SK-MEL-5 (cell line): ENCODE measurements at regions not wholly inside any gene's neighbourhood (a gene's known extent, or its start where the extent isn't known, plus 50 kb on each side); places are given as distances from the start of the nearest gene placed in this dataset.

Source experiments
- DNase-seq: peaks from one replicate; pipeline ENCODE4 v3.0.0-alpha.2; 2016; ENCODE audit warnings: low read depth, low spot score
- in situ Hi-C: cut with HindIII; loops from 2 replicates; pipeline ENCODE4 v1.10.0; 2016; ENCODE audit warnings: low sequenced_read_pairs, high pct_unique_total_duplicates, low pct_unique_long_range_greater_than_20kb

DNA sequence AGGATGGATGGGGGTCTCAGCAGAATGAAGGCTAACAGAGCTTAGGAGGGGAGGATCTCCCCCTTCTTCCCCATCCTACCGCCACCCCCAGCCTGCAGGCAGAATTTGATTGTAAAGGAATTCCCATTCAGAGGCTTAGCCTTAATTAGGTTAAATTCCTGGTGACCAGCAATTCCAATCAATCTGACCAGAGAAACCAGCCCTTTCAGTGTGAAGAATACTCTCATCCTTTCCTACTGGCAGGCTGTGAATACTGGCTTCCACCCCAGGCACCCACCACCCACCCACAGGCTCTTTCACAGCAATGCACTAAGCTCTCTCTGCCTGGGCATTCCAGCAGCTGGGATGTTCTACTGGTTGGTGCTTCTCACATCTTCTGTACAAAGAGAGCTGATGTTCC lies 137.9 kb upstream of the LYZL1 start:
- no peak for DNase-seq
- in situ Hi-C loops = no loop called here

DNA sequence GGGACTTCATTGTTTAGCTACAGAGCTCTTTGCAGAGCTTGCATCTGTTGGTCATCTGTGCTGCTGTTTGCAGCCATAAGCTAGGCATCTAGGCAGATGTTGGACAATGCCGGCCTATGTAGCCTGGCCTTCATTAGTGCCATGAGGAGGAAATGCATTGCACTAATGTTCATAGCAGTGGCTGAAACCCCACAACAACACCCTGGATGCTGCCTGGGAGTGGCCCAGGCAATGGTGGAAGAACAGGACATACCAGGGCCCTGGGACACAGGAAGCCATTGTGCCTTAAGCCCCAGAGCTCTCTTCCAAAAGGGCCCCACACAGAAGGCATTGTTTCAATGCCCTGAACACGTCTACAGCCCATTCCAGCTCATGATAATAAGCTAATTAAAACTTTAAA lies 131.5 kb upstream of the LYZL1 start:
- peak; percentile 71 for DNase-seq
- in situ Hi-C loops = no loop called here

DNA sequence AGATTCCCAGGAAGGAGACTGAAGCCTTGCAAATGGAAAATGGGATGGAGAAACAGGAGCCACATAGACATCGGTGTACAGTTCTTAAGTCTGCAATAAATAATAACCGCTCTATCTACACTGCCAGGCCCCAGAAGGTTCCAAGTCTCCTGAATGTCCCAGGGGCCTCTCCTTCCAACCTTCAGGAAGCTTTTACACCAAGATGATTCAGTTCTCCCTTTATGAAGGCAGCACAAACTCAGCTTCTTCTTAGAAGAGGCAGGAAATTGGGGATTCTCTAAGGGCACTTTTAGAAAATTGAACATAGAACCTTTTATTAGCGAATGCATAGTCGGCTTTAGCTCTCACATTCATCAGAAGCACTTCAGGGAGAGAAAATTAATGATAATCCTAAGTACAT lies 130.8 kb upstream of the LYZL1 start:
- in situ Hi-C loops = no loop called here
- peak; percentile 27 for DNase-seq

- no peak for DNase-seq
- in situ Hi-C loops = no loop called here
Measured at GRCh38 chr10:29160150-29160617, 128.7 kb upstream of the LYZL1 start.

GRCh38 chr10:29163746-29164145 lies 125.1 kb upstream of the LYZL1 start:
- in situ Hi-C loops = no loop called here
- no peak for DNase-seq

DNA sequence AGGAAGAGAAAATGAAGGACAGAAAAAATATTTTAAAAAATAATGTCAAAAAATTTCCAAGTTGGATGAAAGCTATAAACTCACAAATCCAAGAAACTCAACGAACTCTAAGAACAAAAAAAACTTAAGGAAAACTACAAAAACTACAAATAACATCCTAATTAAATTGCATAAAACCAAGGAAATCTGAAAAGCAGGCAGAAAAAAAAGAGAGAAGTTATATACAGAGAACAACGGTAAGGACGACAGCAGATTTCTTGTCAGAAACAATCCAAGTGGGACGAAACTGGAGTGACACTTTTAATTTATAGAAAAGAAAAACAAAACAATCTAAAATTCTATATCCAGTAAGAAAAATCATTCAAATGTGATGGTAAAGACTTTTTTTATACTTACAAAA lies 122.2 kb upstream of the LYZL1 start:
- DNase-seq = no peak
- in situ Hi-C loops = no loop called here

GRCh38 chr10:29169021-29169420 lies 119.8 kb upstream of the LYZL1 start:
- in situ Hi-C loops = no loop called here
- peak; percentile 91 for DNase-seq

GRCh38 chr10:29171717-29172116 lies 117.2 kb upstream of the LYZL1 start:
- in situ Hi-C loops = no loop called here

GRCh38 chr10:29174389-29174788 lies 114.5 kb upstream of the LYZL1 start:
- no peak for DNase-seq
- in situ Hi-C loops = no loop called here

More at GRCh38 chr10:29171717-29172116, 117.2 kb upstream of the LYZL1 start:
- DNase-seq = no peak

DNA sequence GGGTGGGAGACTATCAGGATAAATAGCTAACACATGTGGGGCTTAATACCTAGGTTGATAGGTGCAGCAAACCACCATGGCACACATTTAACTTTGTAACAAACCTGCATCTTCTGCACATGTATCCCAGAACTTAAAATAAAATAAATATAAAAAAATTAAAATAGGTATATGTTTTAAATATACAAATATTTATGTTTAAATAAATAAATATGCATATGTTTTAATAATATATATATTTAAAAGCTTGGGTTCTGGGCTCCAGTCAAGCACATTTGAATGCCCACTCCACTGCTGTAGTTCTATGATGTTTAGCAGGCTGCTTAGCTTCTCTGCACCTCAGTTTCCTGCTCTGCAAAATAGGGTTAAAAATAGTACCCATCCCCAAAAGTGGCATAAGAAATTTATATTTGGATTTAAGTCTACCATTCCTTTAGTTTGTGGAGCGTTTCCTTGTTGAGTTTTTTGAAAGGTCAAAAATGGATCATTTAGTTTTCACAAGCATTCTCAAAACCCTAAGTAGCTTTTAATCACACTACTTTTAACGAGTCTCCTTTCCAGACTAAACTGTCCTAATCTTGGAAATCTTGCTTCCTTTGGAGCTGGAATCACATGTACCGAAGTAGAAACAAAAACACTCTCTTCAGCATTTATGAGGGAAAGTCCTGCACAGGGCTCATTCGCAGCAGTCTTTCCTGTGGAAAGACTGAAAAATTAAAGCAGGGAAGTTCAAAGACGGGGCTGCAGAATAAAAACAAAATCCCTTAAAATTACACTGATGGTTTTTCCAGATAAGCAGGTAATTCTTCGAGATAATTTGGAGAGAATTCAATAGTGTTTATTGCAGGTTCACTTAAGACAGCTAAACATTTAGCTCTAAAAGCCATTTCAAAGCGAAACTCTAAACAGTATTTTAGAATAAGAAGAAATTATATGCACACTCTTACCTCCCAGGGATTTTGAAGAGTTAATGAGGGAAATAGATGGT lies 111.7 kb upstream of the LYZL1 start:
- peak; percentile 22 for DNase-seq
- in situ Hi-C loops = no loop called here

DNA sequence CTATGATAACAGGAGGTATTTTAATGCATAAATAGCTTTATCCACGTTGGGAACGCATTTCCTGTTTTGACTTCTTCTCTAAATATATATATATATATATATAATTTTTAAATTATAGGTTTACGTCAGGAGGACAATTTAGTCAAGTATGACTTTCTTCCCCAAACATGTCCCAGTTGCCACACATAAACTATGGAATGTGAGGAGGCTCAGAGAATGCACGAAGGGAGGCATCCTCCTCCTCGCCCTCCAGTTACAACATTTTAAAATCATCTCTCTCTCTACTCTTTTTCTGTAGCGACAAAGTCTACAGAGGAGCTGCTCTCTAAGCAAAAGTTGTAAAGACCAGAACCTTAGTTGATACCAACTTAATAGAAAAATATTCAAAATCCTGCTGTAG lies 106.9 kb upstream of the LYZL1 start:
- DNase-seq = no peak
- in situ Hi-C loops = no loop called here

DNA sequence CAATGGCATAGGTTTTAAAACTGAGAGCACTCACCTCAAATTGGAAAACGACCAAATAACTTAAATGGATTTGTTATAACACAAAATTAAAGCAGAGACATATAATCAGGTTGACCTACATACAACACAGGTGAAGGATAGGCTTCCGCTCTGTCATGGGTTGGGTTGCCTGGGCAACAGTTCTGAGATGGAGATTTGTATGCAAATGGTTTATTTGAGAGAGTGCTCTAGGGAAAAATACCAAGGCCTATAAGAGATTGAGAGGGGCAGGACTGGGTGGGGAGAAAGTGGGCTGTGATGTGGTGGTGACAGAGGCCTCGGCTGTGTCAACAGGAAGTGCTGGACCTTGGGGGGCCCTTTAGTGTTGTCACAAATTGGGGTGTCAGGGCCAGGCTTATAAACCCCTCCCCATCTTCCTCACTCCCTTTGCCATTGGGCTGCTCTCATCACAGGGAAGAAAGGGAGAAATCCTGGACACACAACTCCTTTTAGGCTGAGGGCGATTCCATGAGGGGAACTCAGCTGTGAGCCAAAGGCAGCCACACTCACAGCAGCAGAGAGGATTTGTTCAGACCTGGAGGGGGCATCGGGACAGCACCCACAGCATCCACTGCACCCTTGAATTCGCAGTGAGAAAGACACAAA lies 105.4 kb upstream of the LYZL1 start:
- DNase-seq = no peak
- in situ Hi-C loops = no loop called here

DNA sequence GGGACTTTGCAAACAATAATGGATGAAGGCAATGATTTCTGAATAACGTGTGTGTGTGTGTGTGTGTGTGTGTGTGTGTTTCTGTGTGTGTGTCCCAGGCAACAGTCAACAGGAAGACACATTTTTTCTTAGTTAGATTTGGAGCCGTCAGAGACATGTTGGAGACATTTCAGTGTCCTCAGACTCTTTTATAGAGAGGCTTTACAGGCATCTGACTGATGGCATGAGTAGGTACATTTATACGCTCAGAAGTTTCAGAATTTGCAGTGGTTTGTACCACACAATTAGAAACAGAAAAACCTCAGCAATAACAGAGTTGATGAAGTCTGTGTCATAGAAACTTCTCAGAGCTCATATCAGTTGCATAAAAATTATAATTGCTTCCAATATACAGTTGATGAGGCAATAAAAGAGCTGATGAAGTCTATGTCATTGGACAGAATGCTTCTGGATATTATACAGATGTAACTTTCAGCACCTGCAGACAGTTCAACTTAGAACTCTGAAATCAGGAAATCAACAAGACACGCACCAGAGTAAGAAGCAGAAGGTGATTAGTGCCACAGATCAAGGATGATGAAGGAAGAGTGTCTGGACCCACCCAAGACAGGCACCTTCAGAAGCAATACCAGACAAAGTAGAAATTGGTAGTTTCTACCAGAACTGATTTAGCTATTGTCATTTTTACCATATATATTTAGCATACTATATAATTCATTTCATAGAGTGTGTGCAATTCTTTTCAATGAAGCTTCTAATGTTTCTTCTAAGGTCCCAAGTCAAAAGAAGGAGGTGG lies 104.5 kb upstream of the LYZL1 start:
- no peak for DNase-seq
- in situ Hi-C loops = no loop called here

DNA sequence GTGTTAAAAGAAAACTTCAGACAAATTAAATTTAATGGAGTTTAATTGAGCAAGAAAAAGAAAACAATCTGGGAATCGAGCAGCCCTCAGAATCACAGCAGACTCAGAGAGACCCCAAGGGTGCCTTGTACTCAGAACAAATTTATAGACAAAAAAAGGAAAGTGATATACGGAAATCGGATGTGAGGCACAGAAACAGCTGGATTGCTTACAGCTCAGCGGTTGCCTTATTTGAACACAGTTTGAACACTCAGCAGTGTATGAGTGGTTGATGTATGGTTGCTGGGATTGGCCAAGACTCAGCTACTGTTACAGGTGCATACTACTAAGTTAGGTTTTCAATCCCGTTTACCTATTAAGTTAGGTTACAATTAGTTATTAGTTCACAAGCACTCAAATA lies 103.8 kb upstream of the LYZL1 start:
- DNase-seq = no peak
- in situ Hi-C loops = no loop called here

- in situ Hi-C loops = no loop called here
- no peak for DNase-seq
Measured at GRCh38 chr10:29186221-29186620, 102.6 kb upstream of the LYZL1 start.

DNA sequence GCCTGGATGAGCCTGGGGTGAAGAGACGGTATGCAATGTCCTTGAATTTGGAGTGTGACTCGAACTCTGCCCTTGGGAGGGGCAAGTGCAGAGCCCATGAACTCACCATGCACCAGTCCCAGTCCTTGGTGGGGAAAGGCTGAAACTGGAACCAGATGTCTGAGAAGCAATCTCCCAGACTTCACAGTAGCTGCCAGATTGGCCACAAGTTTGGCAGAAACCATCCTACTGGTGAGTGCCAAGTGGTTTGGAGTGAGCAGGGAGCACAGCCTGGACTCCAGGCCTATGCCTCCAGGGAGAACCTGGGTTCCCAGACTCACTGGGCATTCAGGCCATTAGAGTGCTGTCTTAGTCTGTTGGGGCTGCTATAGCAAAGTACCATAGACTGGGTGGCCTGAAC lies 99.6 kb upstream of the LYZL1 start:
- DNase-seq = no peak
- in situ Hi-C loops = no loop called here

GRCh38 chr10:29191674-29192073 lies 97.2 kb upstream of the LYZL1 start:
- in situ Hi-C loops = no loop called here
- DNase-seq = no peak

DNA sequence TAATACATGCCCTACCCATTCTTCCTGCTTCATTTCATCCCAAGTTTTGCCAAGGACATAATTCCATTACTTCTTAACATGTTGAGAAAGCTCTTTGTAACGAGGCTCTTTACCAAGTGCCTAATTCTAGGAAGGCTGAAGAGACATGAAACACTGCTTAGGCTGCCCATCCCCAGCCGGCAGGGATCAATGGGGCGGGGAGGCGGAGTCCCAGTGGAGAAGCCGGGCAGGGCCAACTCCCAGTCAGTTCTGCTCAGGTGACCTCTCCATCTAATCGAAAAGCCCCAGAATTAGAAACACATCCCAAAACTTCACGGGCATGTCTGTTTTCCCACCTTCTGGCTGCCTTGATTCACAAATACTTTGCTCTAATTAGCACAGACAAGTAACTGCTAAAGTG lies 89.5 kb upstream of the LYZL1 start:
- DNase-seq = no peak

More for the DNA sequence above, 89.5 kb upstream of the LYZL1 start:
- in situ Hi-C loops = no loop called here
